Muscle of arm (tissue), 1 donor: ENCODE measurements at regions not wholly inside any gene's neighbourhood (a gene's known extent, or its start where the extent isn't known, plus 50 kb on each side); places are given as distances from the start of the nearest gene placed in this dataset.

Experiments used
- DNase-seq: peaks from one replicate; pipeline ENCODE4 v3.0.0-alpha.2; 2013

DNA sequence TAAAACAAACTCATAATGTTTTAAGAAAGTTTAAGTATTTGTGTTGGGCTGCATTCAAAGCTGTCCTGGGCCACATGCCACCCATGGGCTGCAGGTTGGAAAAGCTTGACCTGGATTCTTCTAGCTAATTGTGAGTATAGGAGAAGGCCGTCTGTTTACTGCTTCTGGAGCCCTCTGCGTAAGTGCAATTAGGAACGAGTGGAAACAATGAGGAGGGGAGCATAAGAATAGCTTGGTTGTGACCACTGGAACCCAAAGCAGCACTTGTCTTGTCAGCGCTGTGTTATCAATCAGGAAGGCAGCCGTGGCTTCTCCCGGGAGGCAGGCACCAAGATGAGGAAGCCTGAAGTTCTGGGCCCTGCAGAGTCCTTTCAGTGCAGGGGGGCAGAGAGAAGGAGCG, 110.4 kb upstream of the MBNL2 start:
- no peak for DNase-seq

DNA sequence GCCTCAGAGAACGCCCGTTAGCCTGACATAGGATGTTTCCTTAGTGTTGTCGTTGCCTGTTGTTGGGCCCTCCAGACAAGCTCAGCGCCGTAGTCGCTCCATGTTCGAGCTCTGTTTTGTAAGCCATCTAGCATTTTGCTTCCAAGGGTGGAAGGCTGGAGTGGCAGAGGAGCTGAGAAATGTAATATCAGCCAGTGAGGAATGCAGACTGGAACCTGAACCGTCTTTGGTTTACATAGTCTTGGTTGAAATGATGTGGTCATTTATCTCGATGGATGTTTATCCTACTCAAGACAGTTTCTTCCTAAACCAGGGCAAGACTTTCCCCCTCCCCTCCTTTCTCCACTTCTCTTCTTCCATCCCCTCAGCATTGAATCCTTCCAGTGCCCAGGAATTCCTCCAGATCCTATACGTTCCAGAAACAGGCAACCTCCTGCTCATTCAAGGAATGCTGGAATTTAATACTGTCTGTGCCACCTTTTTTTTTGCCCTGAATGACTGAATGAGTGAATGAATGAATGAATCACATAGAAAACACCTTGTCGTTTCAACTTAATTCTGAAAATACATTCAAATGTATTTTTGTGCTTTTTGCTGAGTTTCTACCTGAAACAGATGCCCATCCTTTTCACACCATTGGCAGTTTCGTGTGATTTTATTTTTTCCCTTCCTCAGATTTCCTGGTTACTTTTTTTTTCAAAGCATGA, 109.5 kb upstream of the MBNL2 start:
- no peak for DNase-seq

DNA sequence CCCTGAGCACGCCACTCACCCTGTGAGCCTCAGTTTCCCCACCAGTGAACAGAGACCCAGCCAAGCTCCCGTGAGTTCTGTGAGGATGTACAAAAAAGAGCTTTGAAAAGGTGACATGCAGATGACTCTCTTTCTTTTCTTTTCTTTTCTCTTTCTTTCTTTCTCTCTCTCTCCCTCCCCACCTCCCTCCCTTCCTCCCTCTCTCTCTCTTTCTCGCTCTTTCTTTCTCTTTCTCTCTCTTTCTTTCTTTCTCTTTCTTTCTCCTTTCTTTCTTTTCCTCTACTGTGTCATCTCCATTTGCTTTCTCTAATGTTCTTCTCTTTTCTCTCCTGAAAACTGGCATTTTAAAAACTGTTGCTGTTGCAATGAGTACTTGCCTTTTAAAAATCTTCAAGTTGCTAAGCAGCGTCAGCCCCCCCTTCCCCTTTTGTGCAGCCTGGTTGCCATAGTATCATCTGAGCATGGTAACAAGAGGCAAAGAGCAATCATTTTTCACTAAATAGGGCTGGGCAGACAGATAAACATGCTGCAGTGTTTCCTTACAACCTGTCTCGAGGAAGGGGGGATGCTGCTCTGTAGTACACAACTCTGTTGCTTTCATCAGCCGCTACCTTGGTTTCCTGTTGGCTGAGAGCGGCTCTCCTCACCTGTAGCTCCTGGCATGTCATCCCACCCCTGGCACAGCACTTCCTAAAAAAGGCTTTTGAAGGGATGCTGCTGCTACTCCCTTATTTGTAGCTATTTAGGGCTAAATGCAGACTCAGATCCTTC, 108.7 kb upstream of the MBNL2 start:
- DNase-seq, result no peak

DNA sequence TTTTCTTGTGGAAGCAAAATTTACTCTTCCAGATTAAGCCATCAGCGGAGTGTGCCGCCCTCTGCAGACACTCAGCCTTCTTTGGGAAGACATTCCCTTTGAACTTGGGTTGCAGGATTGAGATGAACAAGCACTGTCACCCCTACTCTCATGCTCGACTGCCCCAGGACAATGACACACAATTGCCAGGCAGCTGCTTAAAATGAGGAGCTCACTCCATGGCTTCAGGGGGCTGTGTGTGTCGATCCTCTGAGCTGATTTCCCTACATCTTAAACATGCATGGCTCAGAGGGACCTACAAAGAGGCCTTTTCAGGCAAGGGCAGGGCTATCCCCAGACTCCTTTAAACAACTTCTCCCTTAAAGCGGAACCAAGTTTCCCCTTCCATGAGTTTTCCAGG, 107.5 kb upstream of the MBNL2 start:
- no peak for DNase-seq

DNA sequence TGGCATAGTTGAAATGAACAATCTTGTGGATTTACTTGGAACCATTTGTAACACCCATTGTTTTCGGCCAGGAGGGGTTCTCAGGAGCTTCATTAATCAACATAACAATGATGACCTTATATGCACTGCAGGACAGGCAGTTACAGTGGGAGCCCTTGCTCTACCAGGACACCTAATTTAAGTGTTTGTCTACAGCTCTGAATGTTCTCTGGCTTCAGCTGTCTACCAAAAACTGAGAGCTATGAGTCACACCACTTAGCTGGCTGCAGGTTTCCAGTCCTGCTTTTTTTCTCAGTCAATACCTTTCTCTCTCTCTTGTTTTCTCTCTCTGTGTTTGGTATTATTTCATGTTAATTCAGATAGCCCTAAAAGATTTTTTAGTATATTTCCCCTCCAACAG, 105.4 kb upstream of the MBNL2 start:
- DNase-seq, result no peak

DNA sequence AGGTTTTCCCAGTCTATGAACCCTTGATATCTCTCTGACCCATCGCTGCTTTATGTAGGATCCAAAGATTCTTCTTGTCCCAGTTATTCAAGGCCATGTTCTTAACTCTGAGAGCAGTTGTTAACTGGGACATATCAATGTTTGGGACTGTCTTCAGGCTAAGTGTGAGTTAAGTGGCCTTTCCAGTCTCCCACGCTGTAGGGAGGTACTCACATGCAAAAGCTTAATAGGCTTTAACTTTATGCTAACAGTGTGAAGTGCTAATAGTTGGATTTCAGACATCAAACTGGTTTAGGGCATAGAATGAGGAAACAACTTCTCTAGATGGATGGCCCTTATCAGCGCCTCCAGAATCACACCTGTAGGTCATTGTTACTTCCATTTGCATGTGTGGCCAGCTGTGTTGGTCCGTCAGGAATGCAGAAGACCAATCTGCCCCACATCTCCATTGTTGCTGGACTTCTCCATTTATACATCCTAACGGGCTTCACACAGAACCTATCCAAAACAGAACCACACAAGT, 104.7 kb upstream of the MBNL2 start:
- DNase-seq, result no peak

DNA sequence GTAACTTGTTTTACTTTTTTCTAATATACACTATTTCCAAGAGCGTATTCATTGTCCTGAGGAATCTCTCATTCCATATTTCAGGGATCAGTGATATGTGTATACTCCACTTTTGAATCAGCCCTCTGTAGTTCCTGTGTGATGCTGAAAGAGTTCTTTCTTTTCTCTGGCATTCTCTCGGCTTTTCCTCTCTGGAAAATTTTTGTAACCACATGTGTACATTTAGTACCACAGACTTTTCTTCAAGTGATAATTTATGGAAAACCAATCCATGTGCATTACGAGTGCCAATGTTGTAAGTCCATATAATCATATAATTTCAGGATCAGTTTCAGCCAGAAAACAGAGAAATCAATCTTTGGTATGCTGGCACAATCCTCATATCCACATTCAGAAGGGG, 102.2 kb upstream of the MBNL2 start:
- DNase-seq, result no peak

DNA sequence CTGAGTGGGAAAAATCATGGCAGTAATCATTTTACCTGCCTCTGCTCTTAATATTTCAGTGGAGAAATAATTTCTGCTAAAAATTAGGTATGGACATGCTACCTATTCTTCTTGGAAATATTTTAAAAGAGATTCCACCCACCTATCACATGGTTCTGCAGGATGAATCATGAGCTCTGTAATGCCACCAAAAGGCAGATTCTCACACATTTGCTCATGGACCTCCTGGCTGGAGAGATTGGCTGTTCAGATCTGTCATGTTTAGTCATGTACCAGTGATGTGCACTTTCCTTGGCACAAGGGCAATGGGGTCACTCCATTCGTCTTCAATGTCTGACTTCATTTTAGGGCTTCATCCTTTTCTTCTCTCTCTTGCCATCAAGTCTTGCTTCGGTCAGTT, 101.8 kb upstream of the MBNL2 start:
- DNase-seq, result no peak

DNA sequence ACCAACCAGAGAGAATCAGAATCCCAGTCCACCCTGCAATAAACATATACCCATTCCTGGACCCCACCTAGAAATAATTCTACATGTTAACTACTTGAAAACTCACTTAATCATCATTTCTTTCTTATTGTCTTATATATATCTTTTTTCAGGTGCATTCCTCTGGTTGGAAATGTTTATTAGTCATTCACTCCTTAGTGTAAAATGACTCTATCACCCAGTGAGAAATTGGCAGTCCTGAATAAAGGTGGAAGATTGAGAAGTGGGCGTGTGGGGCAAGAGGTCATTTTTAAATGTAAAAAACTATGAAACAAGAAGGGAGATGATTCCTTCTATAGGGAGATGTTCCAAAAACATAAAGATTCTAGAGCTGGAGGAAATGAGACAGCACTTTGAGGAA, 101.2 kb upstream of the MBNL2 start:
- DNase-seq, result no peak

DNA sequence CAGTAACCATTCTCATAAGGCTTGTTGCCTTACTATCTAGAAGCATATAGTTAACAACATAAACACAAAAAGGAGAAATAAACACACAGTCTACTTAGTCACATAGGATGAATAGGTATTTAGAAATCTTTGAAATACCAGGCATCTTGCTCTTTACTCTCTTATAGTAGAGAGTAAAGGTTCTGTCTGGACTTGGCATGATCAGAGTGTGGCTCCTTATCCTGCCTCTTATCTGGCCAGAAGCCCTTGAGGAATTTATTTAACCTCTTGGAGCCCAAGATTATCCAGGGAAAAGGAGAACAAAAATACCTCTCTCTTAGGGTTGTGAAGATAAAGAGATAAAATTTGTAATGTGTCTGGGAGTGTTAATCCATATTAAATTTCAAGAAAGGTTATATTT, 100.2 kb upstream of the MBNL2 start:
- no peak for DNase-seq

DNA sequence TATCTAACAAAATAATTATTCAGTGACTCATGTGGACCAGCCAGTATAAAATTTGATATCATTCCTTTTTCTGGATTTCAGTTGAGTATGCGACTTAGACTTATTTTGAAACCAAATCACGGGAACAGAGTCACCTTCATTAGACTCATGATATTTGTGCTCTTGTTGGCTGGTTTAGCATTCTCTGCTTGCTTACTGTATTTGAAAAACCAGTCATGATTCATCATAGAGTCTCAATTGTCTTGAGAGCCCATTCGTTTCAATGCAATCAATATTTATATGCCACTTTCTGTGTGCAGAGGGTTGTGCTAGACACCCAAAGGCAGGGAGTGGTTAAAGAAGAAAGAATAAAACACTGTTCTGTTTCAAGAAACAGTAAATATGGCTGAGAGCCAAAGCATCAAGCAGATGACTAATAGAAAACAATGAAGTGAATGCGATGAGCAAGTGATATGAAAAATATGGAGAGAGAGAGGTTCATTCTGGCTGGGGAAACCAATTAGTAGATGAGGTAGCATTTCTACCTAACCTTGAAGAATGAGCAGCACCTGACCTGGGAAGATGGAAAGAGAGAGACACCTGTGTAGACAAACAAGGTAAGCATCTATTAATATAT, 99.6 kb upstream of the MBNL2 start:
- no peak for DNase-seq

DNA sequence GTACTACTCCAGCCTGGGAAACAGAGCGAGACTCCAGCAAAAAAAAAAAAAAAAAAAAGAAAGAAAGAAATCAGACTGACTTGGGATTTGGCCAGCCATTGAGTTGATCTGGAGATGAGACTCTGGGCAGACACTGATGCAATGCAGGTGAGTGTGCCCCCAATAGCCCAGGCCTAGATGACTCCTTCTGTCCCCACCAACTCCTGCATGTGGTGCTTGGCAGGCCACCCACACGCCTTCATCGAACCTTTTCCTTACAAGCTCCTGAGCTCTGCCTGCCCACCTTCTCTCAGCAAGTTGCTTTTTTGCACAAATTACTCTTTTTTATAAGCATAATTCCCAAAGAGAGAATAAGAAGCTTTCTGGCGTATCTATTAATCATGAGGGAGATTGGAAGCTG, 97.9 kb upstream of the MBNL2 start:
- no peak for DNase-seq

DNA sequence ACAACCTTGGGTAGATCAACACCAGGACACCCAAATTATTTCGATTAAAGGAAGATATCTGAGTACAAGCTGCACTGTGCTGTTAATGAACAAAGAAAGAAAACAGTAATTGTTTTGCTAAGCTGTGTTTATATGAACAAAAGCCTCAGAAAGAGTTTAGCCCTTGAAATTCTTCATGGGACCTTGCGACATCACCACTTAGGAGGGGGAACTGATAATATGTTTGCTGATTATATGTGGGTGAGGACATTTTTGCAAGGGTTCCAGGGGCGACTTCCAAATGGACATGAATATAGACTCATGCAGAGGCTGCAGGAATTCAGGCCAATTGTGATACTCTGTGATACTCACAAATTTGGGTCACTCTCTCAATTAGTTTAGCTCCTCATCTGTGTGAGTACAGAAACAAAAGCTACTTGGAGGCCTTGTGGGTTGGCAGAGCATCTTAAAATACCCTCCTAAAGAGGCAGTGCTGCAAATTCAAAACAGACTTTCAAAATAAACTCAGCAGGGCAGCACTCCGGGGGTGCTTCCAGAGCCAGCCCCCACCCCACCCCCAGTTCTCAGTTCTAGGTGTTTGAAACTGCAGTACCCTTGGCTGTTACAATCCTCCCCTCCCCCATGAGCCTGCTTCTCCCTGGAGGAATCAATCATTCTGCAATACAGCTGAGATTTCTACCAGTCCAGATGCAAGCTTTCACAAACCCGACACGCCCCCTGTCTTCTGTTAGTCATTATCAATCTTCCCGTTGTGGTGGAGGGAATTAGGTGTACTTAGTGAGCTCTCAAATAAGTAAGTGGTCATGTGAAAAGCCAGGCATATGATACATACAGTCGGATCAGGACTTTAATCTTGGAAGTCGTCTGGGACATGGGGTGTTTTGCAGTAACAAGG, 97.0 kb upstream of the MBNL2 start:
- DNase-seq, result no peak

DNA sequence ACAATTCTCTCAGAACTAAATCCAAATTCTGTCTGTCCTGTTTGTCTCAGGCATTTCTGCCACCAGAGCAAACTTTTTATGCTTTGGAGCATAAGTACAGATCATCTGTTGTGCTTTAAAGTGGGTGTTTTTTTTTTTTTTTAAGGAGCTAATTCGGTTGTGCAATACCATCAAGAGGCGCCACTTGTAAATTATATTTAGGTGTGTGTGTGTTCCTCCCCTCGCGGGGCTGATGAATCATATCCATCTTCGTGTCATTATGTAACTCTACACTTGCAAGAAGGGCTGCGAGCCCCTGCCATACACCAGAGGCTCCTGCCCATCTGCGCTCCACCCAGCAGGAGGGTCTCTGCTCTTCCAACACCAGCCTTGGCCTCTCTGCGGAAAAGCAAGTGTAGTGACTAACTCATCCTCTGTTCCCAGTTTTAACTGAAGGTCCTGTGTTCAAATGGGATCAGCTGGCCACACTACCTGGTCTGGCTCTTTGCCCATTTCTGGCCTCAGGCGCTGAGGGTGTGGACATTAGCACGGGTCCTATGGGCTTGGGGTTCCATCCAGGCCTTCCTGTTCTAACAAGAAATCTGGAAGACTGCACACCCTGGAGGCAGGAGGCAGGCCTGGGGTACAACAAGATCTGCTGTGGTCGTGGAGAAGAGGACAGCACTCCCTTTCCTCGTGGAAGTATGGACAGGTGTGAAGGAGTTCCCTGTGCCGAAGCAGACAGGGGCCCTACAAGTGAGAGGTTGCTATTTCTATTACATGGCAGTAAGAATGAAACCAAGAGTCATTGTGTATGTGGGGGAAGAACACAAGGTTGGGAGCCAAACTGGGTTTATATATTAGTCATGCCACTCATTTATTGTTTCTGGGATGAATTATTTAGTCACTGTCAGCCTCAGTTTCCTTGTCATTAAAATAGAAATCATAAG, 96.1 kb upstream of the MBNL2 start:
- DNase-seq, result no peak

DNA sequence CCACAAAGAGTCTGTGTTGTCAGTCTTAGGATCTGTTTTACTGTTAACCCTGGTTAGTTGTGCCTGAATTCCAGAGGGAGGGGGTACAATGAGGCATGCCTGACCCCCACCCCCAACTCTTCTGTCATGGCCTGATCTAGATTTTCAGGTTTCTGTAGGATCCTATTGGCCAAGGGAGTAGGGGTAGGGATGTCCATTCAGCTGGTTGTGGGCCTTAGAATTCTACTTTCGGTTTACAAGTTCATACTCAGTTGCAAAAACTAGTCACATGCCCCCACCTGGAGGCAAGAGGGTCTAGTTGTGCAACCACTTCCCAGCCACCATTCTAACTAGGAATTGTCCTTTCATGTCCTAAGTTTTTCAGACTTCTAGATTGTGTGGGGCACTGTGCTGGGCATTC, 94.3 kb upstream of the MBNL2 start:
- no peak for DNase-seq

DNA sequence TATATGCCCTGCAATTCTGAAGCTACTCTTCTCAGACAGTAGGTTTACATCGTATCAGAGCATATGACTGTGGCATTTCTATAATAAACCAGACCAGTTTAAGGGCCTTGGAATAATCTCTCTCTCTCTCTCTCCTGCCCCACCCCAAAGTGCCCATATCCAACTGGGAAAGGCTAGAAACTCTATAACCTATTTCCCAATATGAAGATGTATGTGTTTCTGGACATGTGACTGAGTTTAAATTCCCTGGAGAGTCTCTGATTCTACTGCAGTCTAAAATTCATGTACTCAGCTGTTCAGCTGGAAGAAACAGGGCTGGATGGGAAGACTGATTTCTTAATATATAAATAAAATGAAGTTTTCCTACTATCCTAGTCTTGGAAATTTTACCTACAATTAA, 91.9 kb upstream of the MBNL2 start:
- DNase-seq, result no peak

DNA sequence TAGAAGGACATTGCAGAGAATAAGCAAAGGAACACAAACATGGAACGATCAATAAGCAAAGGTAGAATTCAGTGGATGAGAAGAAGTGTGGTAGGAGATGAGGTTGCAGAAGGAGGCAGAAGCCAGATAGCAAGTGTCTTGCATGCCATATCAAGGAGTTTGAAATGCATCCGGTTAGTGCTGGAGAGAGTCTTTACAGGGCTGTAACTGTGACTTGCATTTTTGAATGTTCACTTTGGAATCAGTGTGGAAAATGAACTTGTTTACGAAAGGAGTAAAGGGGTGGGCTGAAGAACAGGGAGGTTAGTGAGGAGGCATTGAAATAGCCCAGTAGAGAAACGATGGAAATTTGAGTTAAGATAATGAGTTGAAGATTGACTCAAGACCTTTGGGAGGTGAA, 90.7 kb upstream of the MBNL2 start:
- DNase-seq, result no peak

DNA sequence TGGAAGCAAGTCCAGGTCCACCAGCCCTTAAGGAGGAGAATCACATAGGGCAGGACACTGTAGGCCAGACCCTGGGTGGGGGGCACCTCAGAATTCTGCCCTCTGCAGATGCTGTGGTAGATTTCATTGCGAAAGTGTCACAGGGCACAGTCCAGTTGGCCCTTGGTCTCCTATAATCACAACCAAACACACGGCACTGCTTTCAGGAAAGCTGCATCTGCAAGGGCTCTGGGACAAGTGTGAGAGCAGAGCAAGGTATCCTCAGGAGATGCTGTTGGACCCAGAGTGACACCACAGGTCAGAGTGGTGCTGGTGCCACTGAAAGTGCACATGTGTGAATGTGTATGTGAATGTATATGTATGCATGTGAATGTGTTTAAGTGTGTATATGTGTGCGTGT, 88.6 kb upstream of the MBNL2 start:
- no peak for DNase-seq

DNA sequence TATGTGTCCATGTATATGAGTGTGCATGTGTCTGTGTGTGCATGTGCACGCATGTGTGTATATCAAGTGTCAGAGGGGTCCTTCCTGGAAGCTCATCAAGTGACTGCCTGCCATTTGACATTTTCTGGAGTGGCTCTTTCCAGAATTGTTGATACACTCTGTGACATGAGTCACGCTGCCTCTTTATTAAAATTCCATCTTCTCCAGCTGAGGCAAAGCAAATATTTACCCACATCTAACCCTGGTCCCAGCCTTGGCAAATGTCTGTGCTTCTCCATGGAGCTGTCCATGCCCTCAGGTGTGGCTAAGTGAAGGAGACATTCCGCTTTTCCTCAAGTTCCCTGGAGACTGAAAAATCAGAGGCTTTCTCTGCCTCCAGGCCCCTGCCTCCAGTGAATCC, 88.2 kb upstream of the MBNL2 start:
- no peak for DNase-seq

DNA sequence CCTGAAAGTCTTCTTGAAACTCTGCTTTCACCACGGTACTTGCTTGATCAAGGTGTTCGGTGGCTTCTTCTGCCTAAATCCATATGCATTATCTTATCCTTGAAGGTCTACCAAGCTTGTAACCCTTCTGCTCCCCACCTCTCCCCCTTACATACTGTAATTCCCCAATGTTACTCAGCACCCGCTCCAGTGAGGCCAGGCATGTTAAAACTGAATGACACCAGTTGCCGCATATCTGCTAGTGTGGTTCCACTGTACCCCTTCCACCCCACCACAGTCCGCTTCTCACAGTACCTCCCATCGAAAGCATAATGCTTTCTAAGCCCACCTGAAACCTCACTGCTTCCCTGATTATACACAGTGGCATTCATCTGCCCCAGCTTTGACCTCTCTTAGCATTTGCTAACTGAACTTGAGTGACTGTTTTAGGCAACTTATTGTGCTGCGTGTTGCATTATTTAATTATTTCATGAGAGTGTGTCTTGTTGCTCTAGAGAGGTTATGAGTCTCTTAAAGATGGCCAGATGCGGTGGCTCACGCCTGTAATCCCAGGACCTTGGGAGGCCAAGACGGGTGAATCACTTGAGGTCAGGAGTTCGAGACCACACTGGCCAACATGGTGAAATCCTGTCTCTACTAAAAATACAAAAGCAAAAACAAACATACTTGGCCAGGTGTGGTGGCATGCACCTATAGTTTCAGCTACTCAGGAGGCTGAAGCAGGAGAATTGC, 87.6 kb upstream of the MBNL2 start:
- no peak for DNase-seq
